ENCODE measurements at regions not wholly inside any gene's neighbourhood (a gene's known extent, or its start where the extent isn't known, plus 50 kb on each side); places are given as distances from the start of the nearest gene placed in this dataset.
A peak's percentile ranks its signal among the peaks of the same experiment; 100 is the strongest.

DNA sequence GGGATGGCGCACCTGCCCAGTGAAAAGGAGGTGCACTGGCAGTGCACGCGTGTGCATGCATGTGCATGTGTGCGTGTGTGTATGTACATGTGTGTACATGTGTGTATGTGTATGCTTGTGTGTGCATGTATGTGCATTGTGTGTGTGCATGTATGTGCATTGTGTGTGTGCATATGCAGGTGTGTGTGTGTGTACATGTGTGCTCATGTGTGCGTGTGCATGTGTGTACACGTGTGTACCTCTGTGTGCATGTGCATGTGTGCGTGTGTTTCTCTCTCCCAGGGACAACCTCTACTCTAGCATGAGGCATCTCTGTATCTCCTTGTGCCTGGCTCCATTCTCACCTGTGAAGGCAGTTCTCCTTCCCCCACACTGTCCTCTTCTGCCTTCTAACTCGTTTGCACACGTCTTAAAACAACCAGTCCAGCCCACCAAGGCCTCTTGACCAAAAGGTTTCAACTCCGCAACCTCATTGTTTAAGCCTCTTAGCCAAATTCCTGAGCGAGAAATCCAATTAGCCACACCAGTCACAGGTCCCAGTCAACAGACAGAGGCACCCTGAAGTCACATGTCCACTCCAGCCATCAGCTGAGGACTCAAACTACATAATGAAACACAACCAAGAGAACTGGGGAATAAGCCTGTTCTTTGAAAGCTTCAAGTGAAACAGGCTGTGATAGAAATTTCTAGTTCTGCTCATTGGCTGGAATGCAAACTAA, 103.5 kb upstream of the PTPRT start:
- no peak overlapping the region for H3K27ac Mint-ChIP-seq
- H3K4me1 Mint-ChIP-seq, result no peaks in the 10 kb centered on the region
- no peak for DNase-seq
- H3K36me3 Mint-ChIP-seq, result no peaks in the 10 kb centered on the region
- no peak overlapping the region for H3K4me3 Mint-ChIP-seq
- no peak for ATAC-seq (ENCODE audit: low read depth in 2 of 2)
- peaks cover 2 to 23% (median 8%) of the 10 kb centered on the region in 7 donors for H3K9me3 Mint-ChIP-seq
- H3K27me3 Mint-ChIP-seq, result peaks cover 0 to 6% (median 3%) of the 10 kb centered on the region in 3 donors

DNA sequence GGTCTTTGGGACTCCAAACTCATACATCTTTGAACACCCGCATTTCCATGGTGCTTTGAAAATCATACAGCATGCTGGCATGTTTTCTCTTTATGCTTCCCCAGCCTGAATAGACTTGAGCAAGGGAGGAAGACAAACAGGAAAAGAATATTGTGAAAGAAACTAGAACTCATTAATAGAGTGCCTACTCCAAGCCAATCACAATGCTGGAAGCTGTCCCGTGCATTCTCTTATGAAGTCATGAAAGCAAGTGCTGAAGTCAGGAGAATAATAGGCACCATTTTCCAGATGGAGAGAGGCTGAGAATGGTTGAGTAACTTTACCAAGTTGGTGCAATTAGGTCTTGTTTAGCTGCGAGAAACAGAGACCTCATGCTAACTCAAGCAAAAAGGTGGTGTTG, 102.5 kb upstream of the PTPRT start:
- Mint-ChIP-seq H3K27me3 (peaks cover 0 to 6% (median 3%) of the 10 kb centered on the region in 3 donors), H3K36me3 (no peaks in the 10 kb centered on the region), H3K4me3 (no peak overlapping the region), H3K27ac (no peak overlapping the region), H3K9me3 (peaks cover 2 to 19% (median 8%) of the 10 kb centered on the region in 7 donors), H3K4me1 (no peaks in the 10 kb centered on the region)
- DNase-seq (no peak), ATAC-seq (ENCODE audit: low read depth in 2 of 2) (no peak)

DNA sequence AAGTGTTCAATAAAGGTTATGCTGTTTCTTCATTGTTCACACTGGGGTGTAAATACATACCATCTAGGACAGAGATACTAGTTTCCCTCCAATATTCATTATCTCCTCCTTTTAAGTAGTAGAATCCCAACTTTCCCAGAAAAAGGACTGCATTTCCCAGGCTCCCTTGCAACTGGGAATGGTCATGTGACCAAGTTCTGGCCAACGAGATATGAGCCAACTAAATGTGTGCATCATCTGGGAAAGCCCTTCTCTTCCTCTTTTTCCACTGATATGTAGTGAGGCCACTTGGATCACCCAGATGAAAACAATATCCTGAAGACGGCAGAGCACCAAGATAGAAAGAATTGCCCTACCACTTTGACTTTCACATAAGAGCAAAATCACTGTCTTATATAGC, 97.9 kb upstream of the PTPRT start:
- ATAC-seq (ENCODE audit: low read depth in 2 of 2), result no peak
- Mint-ChIP-seq H3K9me3 (peaks cover 0 to 5% (median 3%) of the 10 kb centered on the region in 7 donors), H3K4me1 (no peaks in the 10 kb centered on the region), H3K27ac (no peak overlapping the region), H3K27me3 (peaks cover 0 to 8% (median 3%) of the 10 kb centered on the region in 3 donors), H3K4me3 (no peak overlapping the region), H3K36me3 (no peaks in the 10 kb centered on the region)
- no peak for DNase-seq

DNA sequence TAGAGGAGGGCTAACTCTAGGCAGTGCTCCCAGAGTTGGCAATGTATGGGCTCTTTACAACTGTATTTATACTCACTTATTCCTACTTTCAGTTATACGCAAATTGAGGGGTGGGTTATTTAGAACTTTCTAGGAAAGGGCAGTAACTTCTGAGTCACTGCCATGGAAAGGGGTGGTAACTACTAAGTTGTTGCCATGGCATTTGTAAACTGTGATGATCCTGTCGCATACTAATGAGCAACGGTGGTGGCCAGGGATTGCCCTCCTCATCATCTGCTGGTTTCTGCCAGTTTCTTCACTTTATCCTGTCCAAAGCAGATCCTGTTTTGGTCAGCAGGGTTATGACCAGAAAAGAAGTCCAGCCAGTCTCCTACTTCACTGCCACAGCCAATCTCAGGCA, 95.5 kb upstream of the PTPRT start:
- DNase-seq (no peak), ATAC-seq (ENCODE audit: low read depth in 2 of 2) (no peak)
- H3K27ac Mint-ChIP-seq, result no peak overlapping the region
- peaks cover 0 to 8% (median 5%) of the 10 kb centered on the region in 7 donors for H3K9me3 Mint-ChIP-seq
- H3K36me3 Mint-ChIP-seq, result no peaks in the 10 kb centered on the region
- H3K4me3 Mint-ChIP-seq, result no peak overlapping the region
- H3K4me1 Mint-ChIP-seq, result no peaks in the 10 kb centered on the region
- H3K27me3 Mint-ChIP-seq, result peaks cover 0 to 17% (median 8%) of the 10 kb centered on the region in 3 donors

DNA sequence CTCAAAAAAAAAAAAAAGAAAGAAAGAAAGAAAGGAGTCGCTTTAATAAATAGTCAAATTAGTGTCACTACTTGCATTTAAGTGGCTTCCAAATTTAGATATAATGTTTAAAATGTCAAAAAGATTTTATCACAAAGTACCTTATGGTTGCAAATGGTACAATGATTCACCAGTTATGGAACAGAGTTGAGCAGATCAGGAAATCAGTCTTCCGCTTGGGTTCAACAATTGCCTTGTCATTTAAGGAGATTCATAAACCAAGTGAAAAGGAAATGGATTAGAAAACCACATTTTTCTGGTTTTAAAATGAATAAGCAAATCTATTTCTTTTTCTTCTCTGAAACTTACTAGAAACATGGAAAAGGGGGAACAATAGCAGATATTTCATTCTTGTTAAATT, 94.8 kb upstream of the PTPRT start:
- H3K27me3 Mint-ChIP-seq, result peaks cover 0 to 17% (median 8%) of the 10 kb centered on the region in 3 donors
- no peaks in the 10 kb centered on the region for H3K4me1 Mint-ChIP-seq
- H3K27ac Mint-ChIP-seq, result peak overlapping the region in 1 of 6 donors; percentile 31
- no peak for DNase-seq
- H3K36me3 Mint-ChIP-seq, result no peaks in the 10 kb centered on the region
- H3K9me3 Mint-ChIP-seq, result peaks cover 1 to 8% (median 5%) of the 10 kb centered on the region in 7 donors
- ATAC-seq (ENCODE audit: low read depth in 2 of 2), result no peak
- H3K4me3 Mint-ChIP-seq, result no peak overlapping the region

DNA sequence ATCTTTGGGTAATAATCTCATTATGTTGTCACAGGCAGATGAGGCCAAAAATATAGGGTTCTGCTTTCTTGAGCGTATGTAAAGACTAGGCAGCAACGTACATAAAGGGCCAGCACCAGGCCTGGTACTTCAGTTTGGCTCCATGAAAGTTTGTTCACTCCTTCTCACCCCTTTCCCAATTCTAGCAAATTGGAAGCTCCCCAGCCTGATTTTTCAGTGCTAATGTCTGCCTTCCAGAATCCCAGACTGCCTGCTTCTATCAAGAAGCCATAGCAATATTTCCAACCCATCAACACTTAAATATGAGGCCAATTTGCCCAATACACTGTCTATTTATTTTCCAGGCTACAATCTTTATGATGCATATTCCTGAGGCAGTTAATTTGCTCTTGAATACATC, 93.4 kb upstream of the PTPRT start:
- Mint-ChIP-seq H3K27ac (no peak overlapping the region), H3K27me3 (peaks cover 0 to 17% (median 8%) of the 10 kb centered on the region in 3 donors), H3K9me3 (peaks cover 1 to 8% (median 5%) of the 10 kb centered on the region in 7 donors), H3K4me1 (no peaks in the 10 kb centered on the region), H3K36me3 (no peaks in the 10 kb centered on the region), H3K4me3 (no peak overlapping the region)
- ATAC-seq (ENCODE audit: low read depth in 2 of 2), result no peak
- no peak for DNase-seq

DNA sequence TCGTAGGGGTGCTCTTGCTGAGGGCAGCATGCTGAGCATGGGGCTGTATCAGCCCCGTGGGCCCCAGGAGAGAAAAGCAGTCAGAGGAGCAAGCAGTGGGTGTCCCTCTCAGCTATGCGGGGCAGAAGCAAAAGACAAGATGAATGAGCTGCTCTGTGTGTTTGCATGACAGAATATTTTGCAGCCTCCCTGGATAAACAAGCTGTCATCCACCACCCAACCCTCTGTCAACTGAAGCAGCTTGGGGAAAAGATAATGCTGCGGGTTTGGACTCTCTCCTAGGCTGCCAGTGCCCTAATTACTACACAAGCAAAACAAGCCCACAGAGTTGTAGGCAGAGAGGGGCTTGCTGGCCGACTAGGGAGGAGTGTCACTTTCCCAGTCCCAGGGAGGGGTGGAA, 82.3 kb upstream of the PTPRT start:
- H3K27ac Mint-ChIP-seq, result no peak overlapping the region

DNA sequence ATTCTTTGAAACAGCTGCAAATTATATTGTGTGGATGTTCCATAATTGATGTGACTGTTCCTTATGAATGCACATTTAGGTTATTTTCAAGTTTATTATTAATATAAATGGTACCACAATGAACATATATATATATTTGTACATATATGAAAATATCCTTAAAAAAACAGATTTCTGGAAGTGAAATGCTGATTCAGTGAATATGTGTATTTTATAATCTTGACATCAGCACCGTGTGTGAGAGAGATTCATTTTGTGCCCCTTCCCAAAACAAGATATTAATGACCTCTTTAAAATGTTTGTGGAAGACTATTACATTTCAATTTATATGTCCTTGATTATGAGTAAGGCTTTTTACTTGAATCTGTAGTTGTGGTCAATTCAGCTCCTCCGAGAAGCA, 75.7 kb upstream of the PTPRT start:
- H3K4me1 Mint-ChIP-seq, result no peaks in the 10 kb centered on the region
- H3K27ac Mint-ChIP-seq, result no peak overlapping the region
- ATAC-seq (ENCODE audit: low read depth in 2 of 2) (no peak), DNase-seq (no peak)
- H3K36me3 Mint-ChIP-seq, result no peaks in the 10 kb centered on the region
- H3K9me3 Mint-ChIP-seq, result peaks cover 0 to 3% (median 0%) of the 10 kb centered on the region in 7 donors
- no peak overlapping the region for H3K4me3 Mint-ChIP-seq
- H3K27me3 Mint-ChIP-seq, result peaks cover 0 to 6% (median 5%) of the 10 kb centered on the region in 3 donors

More for the DNA sequence above, 82.3 kb upstream of the PTPRT start:
- ATAC-seq (ENCODE audit: low read depth in 2 of 2) (no peak), DNase-seq (no peak)
- Mint-ChIP-seq H3K4me3 (no peak overlapping the region), H3K27me3 (peaks cover 8% of the 10 kb centered on the region in 3 donors), H3K4me1 (no peaks in the 10 kb centered on the region), H3K36me3 (no peaks in the 10 kb centered on the region), H3K9me3 (peaks cover 0 to 8% (median 2%) of the 10 kb centered on the region in 7 donors)

DNA sequence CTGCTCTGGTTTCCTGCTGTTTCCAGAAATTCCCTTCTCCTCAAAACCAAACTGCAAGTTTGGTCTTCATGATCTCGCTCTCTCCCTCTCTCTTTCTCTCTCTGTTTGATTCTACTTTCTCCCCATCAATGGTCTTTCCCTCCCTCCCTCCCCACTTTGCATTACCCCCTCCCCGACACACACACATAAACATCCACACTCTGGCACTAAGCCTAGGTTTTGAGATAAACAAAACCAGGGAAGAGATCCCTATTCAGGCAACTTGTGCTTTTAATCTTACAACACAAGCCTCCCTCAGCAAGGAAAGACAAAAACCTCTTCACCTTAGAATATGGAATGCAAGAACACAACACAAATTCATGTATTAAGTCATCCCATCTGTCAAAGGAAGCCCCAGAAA, 73.5 kb upstream of the PTPRT start:
- peaks cover 0 to 8% (median 4%) of the 10 kb centered on the region in 7 donors for H3K9me3 Mint-ChIP-seq
- DNase-seq (no peak), ATAC-seq (ENCODE audit: low read depth in 2 of 2) (no peak)
- H3K36me3 Mint-ChIP-seq, result no peaks in the 10 kb centered on the region
- H3K27ac Mint-ChIP-seq, result peak overlapping the region in 2 of 6 donors; percentile 23 to 59
- no peak overlapping the region for H3K4me3 Mint-ChIP-seq
- H3K27me3 Mint-ChIP-seq, result peaks cover 0 to 6% (median 5%) of the 10 kb centered on the region in 3 donors
- no peaks in the 10 kb centered on the region for H3K4me1 Mint-ChIP-seq

DNA sequence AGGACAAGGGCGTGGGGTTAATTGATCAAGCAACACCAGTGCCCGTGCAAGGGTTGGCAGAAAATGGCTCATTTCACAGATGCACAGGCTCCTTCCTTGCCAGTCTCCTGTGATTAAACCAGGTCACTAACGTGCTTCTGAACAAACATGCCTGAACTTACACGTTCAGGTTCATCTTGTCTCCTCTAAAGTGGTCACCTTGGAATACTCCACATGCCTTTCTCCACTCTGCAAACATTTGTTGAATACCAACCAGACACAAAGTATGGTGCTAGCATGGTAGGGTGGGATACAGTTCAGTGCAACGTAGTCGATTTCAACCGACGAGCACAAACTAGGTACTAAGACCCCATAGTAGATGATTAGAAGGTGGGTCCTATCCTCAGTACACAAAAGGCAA, 72.6 kb upstream of the PTPRT start:
- Mint-ChIP-seq H3K4me3 (no peak overlapping the region), H3K9me3 (peaks cover 0 to 8% (median 4%) of the 10 kb centered on the region in 7 donors), H3K27ac (no peak overlapping the region), H3K4me1 (no peaks in the 10 kb centered on the region), H3K27me3 (peaks cover 0 to 6% (median 5%) of the 10 kb centered on the region in 3 donors), H3K36me3 (no peaks in the 10 kb centered on the region)
- ATAC-seq (ENCODE audit: low read depth in 2 of 2), result no peak
- DNase-seq, result no peak

DNA sequence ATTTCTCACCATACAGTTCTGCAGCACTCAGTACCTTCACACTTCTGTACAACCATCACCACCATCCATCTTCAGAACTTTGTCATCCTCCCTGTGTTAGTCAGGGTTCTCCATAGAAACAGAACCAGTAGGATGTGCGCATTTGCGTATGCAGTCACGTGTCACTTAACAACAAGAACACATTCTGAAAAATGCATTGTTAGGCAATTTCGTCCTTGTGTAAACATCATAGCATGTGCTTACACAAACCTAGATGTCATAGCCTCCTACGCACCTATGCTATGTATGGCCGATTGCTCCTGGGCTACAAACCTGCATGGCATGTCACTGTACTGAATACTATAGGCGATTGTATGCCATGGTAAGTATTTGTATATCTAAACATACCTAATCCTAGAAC, 66.2 kb upstream of the PTPRT start:
- Mint-ChIP-seq H3K9me3 (peaks cover 0 to 18% (median 4%) of the 10 kb centered on the region in 7 donors), H3K27ac (no peak overlapping the region), H3K4me3 (no peak overlapping the region), H3K36me3 (no peaks in the 10 kb centered on the region), H3K4me1 (no peaks in the 10 kb centered on the region), H3K27me3 (no peaks in the 10 kb centered on the region)
- DNase-seq (no peak), ATAC-seq (ENCODE audit: low read depth in 2 of 2) (no peak)

DNA sequence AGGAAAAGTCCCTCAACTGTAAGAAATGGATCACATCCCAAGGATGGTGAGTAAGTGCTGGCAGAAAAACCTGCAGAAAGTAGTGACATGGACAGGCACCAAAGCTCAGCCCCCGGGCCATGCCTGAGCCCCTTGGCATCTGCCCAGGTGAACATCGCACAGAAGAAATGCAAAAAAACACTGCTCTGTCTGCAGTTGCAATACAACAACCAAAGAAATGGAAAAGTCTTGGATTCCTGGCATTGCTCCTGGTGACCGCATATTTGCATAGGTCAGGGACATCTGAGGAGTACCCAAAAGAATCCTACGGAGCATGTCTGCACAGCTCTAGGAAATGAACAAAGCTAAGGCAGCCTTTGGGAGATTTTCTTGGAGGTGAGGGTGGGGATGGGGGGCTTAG, 63.1 kb upstream of the PTPRT start:
- ATAC-seq (ENCODE audit: low read depth in 2 of 2) (no peak), DNase-seq (no peak)
- Mint-ChIP-seq H3K4me3 (no peak overlapping the region), H3K9me3 (peaks cover 0 to 10% (median 0%) of the 10 kb centered on the region in 7 donors), H3K27ac (no peak overlapping the region), H3K4me1 (no peaks in the 10 kb centered on the region), H3K36me3 (no peaks in the 10 kb centered on the region), H3K27me3 (peaks cover 0 to 8% (median 0%) of the 10 kb centered on the region in 3 donors)

DNA sequence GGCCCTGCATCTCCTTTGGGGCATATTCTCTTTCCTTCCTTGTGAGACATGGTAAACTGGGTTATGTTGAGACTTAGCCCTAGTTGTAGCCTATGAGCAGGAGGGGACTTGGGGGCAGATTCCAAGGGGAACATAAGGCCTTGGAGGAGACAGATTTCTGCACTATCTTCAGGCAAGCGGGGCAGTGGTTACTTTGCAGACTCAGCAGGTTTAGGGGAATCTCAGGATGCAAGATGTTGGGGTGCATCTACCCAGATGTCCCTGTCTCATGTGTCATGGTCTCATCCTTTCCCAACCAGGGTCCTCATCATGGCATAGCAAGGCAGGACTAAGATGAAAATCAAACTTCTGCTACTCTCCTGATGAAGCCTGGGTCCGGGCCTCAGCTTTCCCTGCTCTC, 58.6 kb upstream of the PTPRT start:
- Mint-ChIP-seq H3K27ac (no peak overlapping the region), H3K4me3 (no peak overlapping the region), H3K4me1 (no peaks in the 10 kb centered on the region), H3K9me3 (peaks cover 0 to 4% (median 0%) of the 10 kb centered on the region in 7 donors), H3K36me3 (no peaks in the 10 kb centered on the region), H3K27me3 (peaks cover 5 to 14% (median 8%) of the 10 kb centered on the region in 3 donors)
- DNase-seq (no peak), ATAC-seq (ENCODE audit: low read depth in 2 of 2) (no peak)

DNA sequence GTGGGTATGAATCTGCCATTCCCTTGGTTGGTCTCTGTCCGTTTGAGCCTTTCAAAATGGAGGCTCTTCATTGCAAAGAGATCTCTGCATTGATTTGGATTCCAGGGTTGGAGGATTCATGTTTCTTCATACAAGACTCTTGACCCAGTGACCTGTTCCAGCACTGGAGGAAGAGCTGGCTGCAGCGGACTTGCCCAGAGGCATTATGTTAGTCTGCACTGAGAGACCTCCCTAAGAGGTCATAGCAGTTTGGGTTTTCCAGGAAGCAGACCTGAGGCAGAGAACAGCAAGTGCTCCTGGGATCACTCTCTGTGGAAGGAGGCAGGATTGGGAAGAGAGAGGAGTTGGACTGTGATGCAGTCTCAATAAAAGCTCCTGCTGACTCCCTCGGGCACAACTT, 57.7 kb upstream of the PTPRT start:
- Mint-ChIP-seq H3K4me3 (no peak overlapping the region), H3K4me1 (no peaks in the 10 kb centered on the region), H3K36me3 (no peaks in the 10 kb centered on the region), H3K9me3 (peaks cover 0 to 2% (median 0%) of the 10 kb centered on the region in 7 donors), H3K27me3 (peaks cover 5 to 14% (median 8%) of the 10 kb centered on the region in 3 donors), H3K27ac (no peak overlapping the region)
- DNase-seq, result no peak
- ATAC-seq (ENCODE audit: low read depth in 2 of 2), result no peak
